Neural crest cell (in vitro differentiated cells): ENCODE measurements at regions not wholly inside any gene's neighbourhood (a gene's known extent, or its start where the extent isn't known, plus 50 kb on each side); places are given as distances from the start of the nearest gene placed in this dataset.

Experiments used
- DNase-seq: peaks from one replicate; pipeline ENCODE4 v3.0.0; 2021; ENCODE audit warnings: low read depth, mixed read lengths, low spot score
- H3K27ac Mint-ChIP-seq: one replicate; pipeline ENCODE4 v1.8.0; 2021; ENCODE audit warnings: mild to moderate bottlenecking, mixed read lengths; ENCODE audit not compliant: unreplicated experiment
- H3K27me3 Mint-ChIP-seq: 2 replicates; pipeline ENCODE4 v1.8.0; 2021; ENCODE audit warnings: low read depth, mild to moderate bottlenecking, mixed read lengths
- H3K36me3 Mint-ChIP-seq: 2 replicates; pipeline ENCODE4 v1.8.0; 2021; ENCODE audit warnings: low read depth, mild to moderate bottlenecking, mixed read lengths
- H3K4me1 Mint-ChIP-seq: 2 replicates; pipeline ENCODE4 v1.8.0; 2021; ENCODE audit warnings: mixed read lengths
- H3K4me3 Mint-ChIP-seq: one replicate; pipeline ENCODE4 v1.8.0; 2021; ENCODE audit warnings: mild to moderate bottlenecking, mixed read lengths
- H3K9me3 Mint-ChIP-seq: 2 replicates; pipeline ENCODE4 v1.8.0; 2021; ENCODE audit warnings: mixed read lengths
- TF ChIP-seq, protein P1 (sequence below): fragments of 200-600 bp; sonication (generic); conservative IDR thresholded peaks from 2 replicates; pipeline ENCODE4 v1.5.0; 2021; ENCODE audit warnings: antibody characterized with exemption, mild to moderate bottlenecking

GRCh38 chr5:74027732-74028338 is 401.8 kb downstream of the ARHGEF28 start:
- no peak for DNase-seq
- no peak overlapping the region for H3K27ac Mint-ChIP-seq
- H3K4me3 Mint-ChIP-seq: no peak overlapping the region
- TF ChIP-seq, protein P1, sequence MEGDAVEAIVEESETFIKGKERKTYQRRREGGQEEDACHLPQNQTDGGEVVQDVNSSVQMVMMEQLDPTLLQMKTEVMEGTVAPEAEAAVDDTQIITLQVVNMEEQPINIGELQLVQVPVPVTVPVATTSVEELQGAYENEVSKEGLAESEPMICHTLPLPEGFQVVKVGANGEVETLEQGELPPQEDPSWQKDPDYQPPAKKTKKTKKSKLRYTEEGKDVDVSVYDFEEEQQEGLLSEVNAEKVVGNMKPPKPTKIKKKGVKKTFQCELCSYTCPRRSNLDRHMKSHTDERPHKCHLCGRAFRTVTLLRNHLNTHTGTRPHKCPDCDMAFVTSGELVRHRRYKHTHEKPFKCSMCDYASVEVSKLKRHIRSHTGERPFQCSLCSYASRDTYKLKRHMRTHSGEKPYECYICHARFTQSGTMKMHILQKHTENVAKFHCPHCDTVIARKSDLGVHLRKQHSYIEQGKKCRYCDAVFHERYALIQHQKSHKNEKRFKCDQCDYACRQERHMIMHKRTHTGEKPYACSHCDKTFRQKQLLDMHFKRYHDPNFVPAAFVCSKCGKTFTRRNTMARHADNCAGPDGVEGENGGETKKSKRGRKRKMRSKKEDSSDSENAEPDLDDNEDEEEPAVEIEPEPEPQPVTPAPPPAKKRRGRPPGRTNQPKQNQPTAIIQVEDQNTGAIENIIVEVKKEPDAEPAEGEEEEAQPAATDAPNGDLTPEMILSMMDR: no peak
- H3K9me3 Mint-ChIP-seq: peaks cover 4% of the 10 kb centered on the region
- H3K4me1 Mint-ChIP-seq: peaks cover 22% of the 10 kb centered on the region
- no peaks in the 10 kb centered on the region for H3K36me3 Mint-ChIP-seq
- H3K27me3 Mint-ChIP-seq: no peaks in the 10 kb centered on the region

GRCh38 chr5:74026310-74026709 is 400.3 kb downstream of the ARHGEF28 start:
- H3K36me3 Mint-ChIP-seq: no peaks in the 10 kb centered on the region
- TF ChIP-seq, protein P1: no peak
- H3K4me3 Mint-ChIP-seq: no peak overlapping the region
- no peak for DNase-seq
- peaks cover 18% of the 10 kb centered on the region for H3K4me1 Mint-ChIP-seq
- H3K27ac Mint-ChIP-seq: no peak overlapping the region
- peaks cover 4% of the 10 kb centered on the region for H3K9me3 Mint-ChIP-seq
- no peaks in the 10 kb centered on the region for H3K27me3 Mint-ChIP-seq

DNA sequence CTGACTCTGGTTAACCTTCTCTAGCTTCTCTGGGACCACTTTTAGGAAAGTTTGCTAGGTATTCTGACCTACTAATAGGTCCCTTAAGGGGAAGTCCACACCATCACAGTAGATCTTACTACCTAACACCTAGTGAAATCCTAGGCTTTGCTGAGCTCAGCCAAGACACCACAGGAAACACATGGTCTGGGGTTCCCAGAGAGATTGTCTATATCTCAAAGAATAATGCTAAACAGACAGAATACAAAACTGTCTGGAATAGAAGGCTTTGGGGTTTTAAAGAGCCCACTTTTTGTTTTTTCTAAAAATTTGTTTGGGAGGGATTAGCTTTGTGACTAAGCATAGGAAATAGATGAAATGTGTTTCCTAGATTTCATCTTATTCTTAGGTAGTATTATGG is 395.1 kb downstream of the ARHGEF28 start:
- no peak for DNase-seq
- no peak overlapping the region for H3K27ac Mint-ChIP-seq
- H3K36me3 Mint-ChIP-seq: no peaks in the 10 kb centered on the region
- H3K9me3 Mint-ChIP-seq: peaks cover 7% of the 10 kb centered on the region
- peaks cover 8% of the 10 kb centered on the region for H3K4me1 Mint-ChIP-seq
- H3K4me3 Mint-ChIP-seq: no peak overlapping the region
- TF ChIP-seq, protein P1: no peak
- peaks cover 5% of the 10 kb centered on the region for H3K27me3 Mint-ChIP-seq

DNA sequence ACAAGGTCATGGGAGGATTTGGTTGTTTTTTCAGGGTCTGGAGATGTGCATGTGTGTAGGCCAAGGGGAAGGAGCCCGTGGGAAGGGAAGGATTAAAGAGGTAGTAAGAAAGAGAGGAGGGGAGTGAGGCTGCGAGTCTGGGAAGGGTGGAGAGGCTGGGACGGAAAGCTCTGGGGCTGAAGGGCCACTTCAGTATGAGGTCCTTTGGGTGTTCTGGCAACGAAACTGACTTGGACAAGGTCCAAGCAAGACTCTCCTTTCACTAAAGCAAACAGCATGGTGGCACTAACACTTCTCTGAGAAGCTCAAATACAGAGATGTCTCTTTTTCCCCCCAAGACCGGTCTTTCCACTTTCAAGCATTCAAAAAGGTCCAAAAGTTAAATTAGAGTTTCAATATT is 394.5 kb downstream of the ARHGEF28 start:
- Mint-ChIP-seq H3K4me1 (peaks cover 2% of the 10 kb centered on the region), H3K36me3 (no peaks in the 10 kb centered on the region), H3K9me3 (peaks cover 7% of the 10 kb centered on the region), H3K27ac (no peak overlapping the region), H3K27me3 (peaks cover 5% of the 10 kb centered on the region), H3K4me3 (no peak overlapping the region)
- TF ChIP-seq, protein P1: no peak
- DNase-seq: no peak

DNA sequence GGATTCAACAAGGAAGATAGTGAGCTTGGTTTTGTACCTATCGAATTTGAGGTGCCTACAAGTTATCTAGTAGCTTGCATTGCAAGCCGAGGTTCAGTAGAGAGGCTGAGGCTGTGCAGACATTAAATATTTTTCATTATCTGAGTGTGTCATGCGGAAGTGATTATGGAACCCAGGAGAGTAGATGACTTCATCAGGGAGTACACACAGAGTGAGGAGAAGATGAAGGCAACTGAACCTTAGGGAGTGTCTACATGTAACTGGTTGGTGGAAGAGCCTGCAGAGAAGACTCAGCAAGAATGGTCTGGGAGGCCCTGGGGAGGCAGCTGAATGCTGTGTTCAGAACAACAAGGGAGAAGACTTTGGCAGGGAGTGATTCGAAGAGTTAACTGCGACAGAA is 393.9 kb downstream of the ARHGEF28 start:
- Mint-ChIP-seq H3K27ac (no peak overlapping the region), H3K4me1 (no peaks in the 10 kb centered on the region), H3K4me3 (no peak overlapping the region), H3K9me3 (peaks cover 7% of the 10 kb centered on the region), H3K36me3 (no peaks in the 10 kb centered on the region), H3K27me3 (peaks cover 5% of the 10 kb centered on the region)
- TF ChIP-seq, protein P1: no peak
- no peak for DNase-seq
